ENCODE measurements at regions not wholly inside any gene's neighbourhood (a gene's known extent, or its start where the extent isn't known, plus 50 kb on each side); places are given as distances from the start of the nearest gene placed in this dataset.

DNA sequence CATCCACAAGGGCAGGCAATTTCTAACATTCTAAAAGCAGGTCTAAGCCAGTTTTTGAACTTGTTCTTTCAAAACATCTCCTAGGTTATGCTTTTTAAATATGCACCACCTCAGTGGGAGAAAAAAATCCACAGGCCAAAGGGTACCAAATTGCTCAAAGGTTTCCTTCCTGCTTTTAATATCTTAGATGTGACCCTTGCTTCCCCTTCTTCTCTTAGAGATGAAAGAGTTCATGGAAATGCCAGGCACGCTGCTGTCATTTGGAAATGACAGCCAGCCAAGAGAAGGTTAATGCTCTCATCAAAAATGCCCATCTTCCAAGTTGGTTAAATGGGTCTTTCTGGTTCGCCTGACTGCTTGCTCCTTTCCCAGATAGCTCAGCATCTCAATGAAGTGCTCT, 497.1 kb downstream of the CD83 start:
- H3K27me3 Mint-ChIP-seq, result peaks cover 3 to 8% (median 8%) of the 10 kb centered on the region in 5 donors
- POLR2A ChIA-PET, result no interaction called here
- peaks cover 2 to 17% (median 15%) of the 10 kb centered on the region in 4 donors for H3K4me1 Mint-ChIP-seq
- peaks cover 0 to 12% (median 5%) of the 10 kb centered on the region in 9 donors for H3K9me3 Mint-ChIP-seq
- no peak for ATAC-seq
- H3K4me3 Mint-ChIP-seq, result no peak overlapping the region
- no peak overlapping the region for H3K27ac Mint-ChIP-seq
- H3K36me3 Mint-ChIP-seq, result peaks cover 0 to 9% (median 7%) of the 10 kb centered on the region in 3 donors
- DNase-seq, result no peak

GRCh38 chr6:14616656-14617055, 499.1 kb downstream of the CD83 start:
- Mint-ChIP-seq H3K9me3 (peaks cover 0 to 12% (median 5%) of the 10 kb centered on the region in 9 donors), H3K4me1 (peaks cover 5 to 23% (median 19%) of the 10 kb centered on the region in 4 donors), H3K36me3 (peaks cover 0 to 9% (median 7%) of the 10 kb centered on the region in 3 donors), H3K27me3 (peaks cover 0 to 11% (median 4%) of the 10 kb centered on the region in 5 donors), H3K4me3 (peak overlapping the region in 1 of 10 donors; percentile 6), H3K27ac (no peak overlapping the region)
- ATAC-seq (no peak), DNase-seq (no peak)
- POLR2A ChIA-PET, result no interaction called here

- ATAC-seq, result no peak
- DNase-seq, result no peak
- H3K9me3 Mint-ChIP-seq, result peaks cover 0 to 12% (median 5%) of the 10 kb centered on the region in 9 donors
- H3K4me1 Mint-ChIP-seq, result peaks cover 7 to 30% (median 22%) of the 10 kb centered on the region in 4 donors
- POLR2A ChIA-PET, result no interaction called here
- no peak overlapping the region for H3K4me3 Mint-ChIP-seq
- H3K27me3 Mint-ChIP-seq, result peaks cover 0 to 11% (median 3%) of the 10 kb centered on the region in 5 donors
- H3K27ac Mint-ChIP-seq, result no peak overlapping the region
- peaks cover 0 to 9% (median 7%) of the 10 kb centered on the region in 3 donors for H3K36me3 Mint-ChIP-seq
Measured at GRCh38 chr6:14618759-14619418, 501.3 kb downstream of the CD83 start.

- H3K36me3 Mint-ChIP-seq, result peaks cover 0 to 9% (median 7%) of the 10 kb centered on the region in 3 donors
- H3K4me3 Mint-ChIP-seq, result no peak overlapping the region
- POLR2A ChIA-PET, result no interaction called here
- no peak overlapping the region for H3K27ac Mint-ChIP-seq
- H3K9me3 Mint-ChIP-seq, result peaks cover 0 to 12% (median 5%) of the 10 kb centered on the region in 9 donors
- ATAC-seq (no peak), DNase-seq (no peak)
- peaks cover 7 to 30% (median 22%) of the 10 kb centered on the region in 4 donors for H3K4me1 Mint-ChIP-seq
- H3K27me3 Mint-ChIP-seq, result peaks cover 0 to 11% (median 3%) of the 10 kb centered on the region in 5 donors
Measured at GRCh38 chr6:14619419-14619781, 501.8 kb downstream of the CD83 start.

DNA sequence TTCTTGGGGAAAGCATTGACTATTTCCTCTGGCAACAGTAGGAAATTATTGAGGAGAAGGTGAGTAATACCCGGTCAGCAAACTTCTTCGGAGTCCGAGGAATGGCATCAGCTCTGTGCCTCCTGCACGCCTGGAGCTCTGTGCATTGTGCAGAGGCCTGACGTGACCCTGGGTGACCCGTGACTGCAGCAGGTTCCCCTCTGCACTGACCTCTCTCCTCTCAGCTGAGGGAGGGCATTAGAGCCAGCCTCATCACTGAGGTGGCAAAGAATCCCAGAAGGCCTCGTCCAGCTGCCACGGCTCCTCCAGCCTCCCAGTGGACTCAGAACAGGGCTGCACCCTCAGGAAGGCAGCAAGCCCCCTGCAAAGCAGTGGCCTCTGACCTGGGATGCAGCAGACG, 502.9 kb downstream of the CD83 start:
- no peak overlapping the region for H3K4me3 Mint-ChIP-seq
- H3K27ac Mint-ChIP-seq, result peak overlapping the region in 1 of 10 donors; percentile 4
- peaks cover 0 to 8% (median 1%) of the 10 kb centered on the region in 9 donors for H3K9me3 Mint-ChIP-seq
- H3K36me3 Mint-ChIP-seq, result peaks cover 0 to 7% (median 4%) of the 10 kb centered on the region in 3 donors
- DNase-seq, result no peak
- POLR2A ChIA-PET, result no interaction called here
- peaks cover 7 to 30% (median 22%) of the 10 kb centered on the region in 4 donors for H3K4me1 Mint-ChIP-seq
- H3K27me3 Mint-ChIP-seq, result peaks cover 0 to 11% (median 2%) of the 10 kb centered on the region in 5 donors
- ATAC-seq, result no peak

DNA sequence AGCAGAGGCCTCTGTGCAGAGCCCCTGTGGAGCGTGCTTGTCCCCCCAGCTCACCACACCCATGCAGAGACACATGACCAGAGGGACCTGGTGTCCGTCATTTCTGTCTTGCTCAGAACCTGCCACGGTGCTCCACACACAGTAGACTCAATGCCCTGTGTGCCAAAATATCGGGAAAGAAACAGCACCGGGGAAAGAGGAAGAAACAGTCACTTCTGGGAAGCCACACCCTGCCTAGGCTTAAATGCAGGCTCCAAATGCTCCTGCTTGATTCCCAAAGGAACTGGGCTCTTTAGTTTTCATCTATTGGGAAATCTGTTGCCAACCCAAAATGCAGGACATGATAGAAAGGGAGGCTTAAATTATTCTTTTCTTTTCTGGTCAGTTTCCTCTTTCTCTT, 503.9 kb downstream of the CD83 start:
- ATAC-seq (no peak), DNase-seq (no peak)
- POLR2A ChIA-PET, result no interaction called here
- H3K36me3 Mint-ChIP-seq, result no peaks in the 10 kb centered on the region
- peaks cover 7 to 30% (median 22%) of the 10 kb centered on the region in 4 donors for H3K4me1 Mint-ChIP-seq
- peaks cover 0 to under 1% (median 0%) of the 10 kb centered on the region in 9 donors for H3K9me3 Mint-ChIP-seq
- H3K4me3 Mint-ChIP-seq, result peak overlapping the region in 2 of 10 donors; percentile 1 to 42
- no peak overlapping the region for H3K27ac Mint-ChIP-seq
- peaks cover 0 to 11% (median 2%) of the 10 kb centered on the region in 5 donors for H3K27me3 Mint-ChIP-seq

DNA sequence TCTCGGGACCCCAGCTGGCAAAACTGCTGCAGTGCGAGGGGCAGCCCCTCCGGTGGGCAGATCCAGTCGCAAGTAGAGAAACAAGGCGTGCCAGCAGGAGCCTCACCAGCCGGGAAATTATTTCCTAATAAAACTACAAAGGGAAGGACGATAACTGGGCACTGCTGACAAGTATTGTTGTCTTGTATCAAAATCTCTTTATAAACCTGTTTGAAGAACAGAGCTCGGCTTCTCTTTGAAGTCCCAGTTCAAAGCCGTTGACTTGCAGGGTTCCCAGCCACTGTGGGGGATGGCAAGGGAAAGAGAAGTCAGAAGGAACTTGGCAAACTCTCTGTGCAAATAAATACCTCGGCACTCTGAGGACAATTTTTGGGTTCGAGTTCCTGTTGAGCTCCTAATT, 504.5 kb downstream of the CD83 start:
- Mint-ChIP-seq H3K27ac (peak overlapping the region in 1 of 10 donors; percentile 19), H3K4me3 (peak overlapping the region in 3 of 10 donors; percentile 24 to 30 (median 24)), H3K36me3 (no peaks in the 10 kb centered on the region), H3K9me3 (peaks cover 0 to 1% (median 0%) of the 10 kb centered on the region in 9 donors), H3K27me3 (peaks cover 0 to 11% (median 2%) of the 10 kb centered on the region in 5 donors), H3K4me1 (peaks cover 7 to 25% (median 17%) of the 10 kb centered on the region in 4 donors)
- POLR2A ChIA-PET, result no interaction called here
- ATAC-seq (no peak), DNase-seq (peak in 1 of 10 donors; percentile 18)

DNA sequence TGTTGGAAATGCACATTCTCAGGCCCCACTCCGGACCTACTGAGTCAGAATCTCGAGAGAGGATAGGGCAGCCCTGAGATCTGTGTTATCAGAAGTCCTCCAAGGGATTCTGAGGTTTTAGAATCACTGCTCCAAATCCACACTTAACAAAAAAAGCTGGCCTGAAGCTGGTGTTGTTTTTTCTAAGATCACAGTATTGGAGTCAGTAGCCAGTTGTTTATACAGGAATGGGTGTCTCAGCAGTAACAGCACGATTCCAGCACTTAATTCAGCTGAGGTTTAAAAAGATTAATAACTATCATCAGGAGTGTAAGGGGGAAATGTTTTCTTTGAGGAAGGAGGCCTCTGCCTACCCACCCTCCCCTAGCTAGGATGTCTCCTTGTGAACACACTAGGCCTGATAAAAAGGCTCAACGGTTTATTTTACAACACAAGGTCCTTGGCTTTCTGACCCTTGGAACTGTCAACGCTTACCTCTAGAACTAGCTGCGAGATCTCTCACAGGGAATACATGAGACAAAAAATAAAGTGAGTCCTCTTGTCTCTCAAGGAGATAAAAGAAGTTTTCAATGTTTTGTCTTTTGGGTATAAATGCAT, 505.4 kb downstream of the CD83 start:
- Mint-ChIP-seq H3K9me3 (peaks cover 0 to 10% (median 0%) of the 10 kb centered on the region in 9 donors), H3K4me3 (no peak overlapping the region), H3K36me3 (no peaks in the 10 kb centered on the region), H3K27me3 (peaks cover 0 to 11% (median 2%) of the 10 kb centered on the region in 5 donors), H3K27ac (no peak overlapping the region), H3K4me1 (peaks cover 7 to 25% (median 16%) of the 10 kb centered on the region in 4 donors)
- no peak for ATAC-seq
- DNase-seq, result no peak
- POLR2A ChIA-PET, result no interaction called here

GRCh38 chr6:14625173-14625895, 507.8 kb downstream of the CD83 start:
- Mint-ChIP-seq H3K4me3 (no peak overlapping the region), H3K4me1 (peaks cover 7 to 25% (median 15%) of the 10 kb centered on the region in 4 donors), H3K36me3 (no peaks in the 10 kb centered on the region), H3K27ac (peak overlapping the region in 2 of 10 donors; percentile 2 to 36), H3K9me3 (peaks cover 0 to 14% (median 0%) of the 10 kb centered on the region in 9 donors), H3K27me3 (peaks cover 0 to 8% (median 0%) of the 10 kb centered on the region in 5 donors)
- ATAC-seq, result no peak
- POLR2A ChIA-PET, result no interaction called here
- no peak for DNase-seq

- DNase-seq (no peak), ATAC-seq (no peak)
- POLR2A ChIA-PET, result no interaction called here
- H3K27ac Mint-ChIP-seq, result no peak overlapping the region
- peaks cover 4 to 18% (median 10%) of the 10 kb centered on the region in 4 donors for H3K4me1 Mint-ChIP-seq
- no peak overlapping the region for H3K4me3 Mint-ChIP-seq
- no peaks in the 10 kb centered on the region for H3K36me3 Mint-ChIP-seq
- H3K27me3 Mint-ChIP-seq, result peaks cover 0 to 2% (median 0%) of the 10 kb centered on the region in 5 donors
- peaks cover 0 to 14% (median 0%) of the 10 kb centered on the region in 9 donors for H3K9me3 Mint-ChIP-seq
Measured at GRCh38 chr6:14626556-14626955, 509.0 kb downstream of the CD83 start.

- POLR2A ChIA-PET, result no interaction called here
- Mint-ChIP-seq H3K4me1 (peaks cover 11 to 20% (median 18%) of the 10 kb centered on the region in 4 donors), H3K27ac (no peak overlapping the region), H3K9me3 (peaks cover 0 to 14% (median 0%) of the 10 kb centered on the region in 9 donors), H3K4me3 (no peak overlapping the region), H3K27me3 (peaks cover 0 to 2% (median 0%) of the 10 kb centered on the region in 5 donors), H3K36me3 (no peaks in the 10 kb centered on the region)
- DNase-seq (no peak), ATAC-seq (no peak)
Measured at GRCh38 chr6:14630016-14630415, 512.4 kb downstream of the CD83 start.

DNA sequence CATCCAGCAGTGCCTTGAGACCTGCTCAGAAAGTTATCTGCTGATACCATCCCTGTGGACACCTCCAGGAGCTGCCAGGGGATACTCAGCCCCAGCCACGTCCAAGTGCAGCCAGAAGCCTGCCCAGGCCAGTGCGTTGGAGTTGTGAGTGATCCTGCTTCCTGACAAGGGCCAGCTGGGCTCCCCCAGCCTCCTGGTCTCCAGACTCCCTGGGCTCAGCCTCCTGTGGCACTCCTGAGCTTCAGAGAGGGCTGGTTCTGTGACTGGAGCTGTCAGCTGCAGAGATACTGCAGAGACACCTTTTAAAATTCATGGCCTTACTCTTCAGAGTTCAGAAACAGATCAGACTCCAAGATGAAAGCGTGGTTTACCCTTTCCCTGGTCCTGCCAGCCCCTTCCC, 515.9 kb downstream of the CD83 start:
- DNase-seq (no peak), ATAC-seq (no peak)
- peak overlapping the region in 3 of 10 donors; percentile 34 to 64 (median 47) for H3K4me3 Mint-ChIP-seq
- no peaks in the 10 kb centered on the region for H3K36me3 Mint-ChIP-seq
- H3K27me3 Mint-ChIP-seq, result peaks cover 0 to 4% (median 0%) of the 10 kb centered on the region in 5 donors
- peak overlapping the region in 7 of 10 donors; percentile 2 to 91 (median 67) for H3K27ac Mint-ChIP-seq
- peaks cover 25 to 54% (median 39%) of the 10 kb centered on the region in 4 donors for H3K4me1 Mint-ChIP-seq
- POLR2A ChIA-PET, result interaction anchor here (0.6 kb wide), 1 partner anchor 522 kb away, joined by 4 read pairs; no protein-coding TSS in a partner anchor
- no peaks in the 10 kb centered on the region for H3K9me3 Mint-ChIP-seq

Data from naive thymus-derived CD8-positive, alpha-beta T cell (primary cell).